ENCODE measurements at regions not wholly inside any gene's neighbourhood (a gene's known extent, or its start where the extent isn't known, plus 50 kb on each side); places are given as distances from the start of the nearest gene placed in this dataset.

GRCh38 chr1:22330092-22330759 lies 121.4 kb upstream of the ZBTB40 start:
- H3K9ac ChIP-seq (ENCODE audit: low read length) = no peak overlapping the region
- DNase-seq = no peak
- ATAC-seq (ENCODE audit: low read depth) = no peak
- H3K27me3 Mint-ChIP-seq = peaks cover 22% of the 10 kb centered on the region
- H3K27me3 ChIP-seq (replicated peaks in 1 of 4; ENCODE audit: control extremely low read depth in 1 of 4, control insufficient read depth in 3 of 4, insufficient read depth in 4 of 4, low read length in 3 of 4) = peaks cover 0 to 2% (median 0%) of the 10 kb centered on the region in 4 experiments
- H3K9me3 ChIP-seq (ENCODE audit: control extremely low read depth in 1 of 3, control insufficient read depth in 2 of 3, insufficient read depth in 1 of 3, low read length in 2 of 3) = no peaks in the 10 kb centered on the region
- no peaks in the 10 kb centered on the region for H4K20me1 ChIP-seq (ENCODE audit: control insufficient read depth, insufficient read depth, low read length, poor library complexity, severe bottlenecking)
- ChIA-PET POLR2A (no interaction called here), CTCF (no interaction called here)
- no peak overlapping the region for H3K4me2 ChIP-seq (replicated peaks; ENCODE audit: low read depth, low read length, poor library complexity, severe bottlenecking)
- TF ChIP-seq EZH2 (IDR thresholded peaks at IDR 0.05; ENCODE audit: borderline replicate concordance, insufficient read depth, low read depth, low read length, poor library complexity, severe bottlenecking) (no peak), CTCF (IDR thresholded peaks at IDR 0.05) (no peak)
- no peaks in the 10 kb centered on the region for H3K36me3 ChIP-seq (replicated peaks in 1 of 2; ENCODE audit: control extremely low read depth in 1 of 2, control insufficient read depth in 1 of 2, extremely low read depth in 1 of 2, insufficient read depth in 2 of 2, low read length in 1 of 2)
- H3K79me2 ChIP-seq (ENCODE audit: control insufficient read depth, insufficient read depth, low read length) = no peaks in the 10 kb centered on the region
- no peak overlapping the region for H3K4me3 ChIP-seq (ENCODE audit: control extremely low read depth in 1 of 5, extremely low read depth in 1 of 5, insufficient read depth in 1 of 5, low read depth in 2 of 5, low read length in 4 of 5)
- no peak overlapping the region for H2AFZ ChIP-seq (ENCODE audit: insufficient read depth, low read depth, low read length, poor library complexity, severe bottlenecking)
- WGBS (ENCODE audit: insufficient coverage) = 84% methylated on average over 11 of the region's 13 CpGs
- no peaks in the 10 kb centered on the region for H3K4me1 Mint-ChIP-seq
- no peak overlapping the region for H3K27ac Mint-ChIP-seq
- no peaks in the 10 kb centered on the region for H3K9me3 Mint-ChIP-seq (ENCODE audit: insufficient read depth)
- no peaks in the 10 kb centered on the region for H3K4me1 ChIP-seq (ENCODE audit: control insufficient read depth in 2 of 2, insufficient read depth in 2 of 2, low read length in 2 of 2)
- intact Hi-C loops (cut with micrococcal nuclease) = no loop called here
- no peak overlapping the region for H3K4me3 Mint-ChIP-seq
- H3K27ac ChIP-seq (ENCODE audit: low read length in 2 of 2) = no peak overlapping the region

- Histone ChIP-seq H3K4me3 (ENCODE audit: control extremely low read depth in 1 of 5, extremely low read depth in 1 of 5, insufficient read depth in 1 of 5, low read depth in 2 of 5, low read length in 4 of 5) (no peak overlapping the region), H3K9me3 (ENCODE audit: control extremely low read depth in 1 of 3, control insufficient read depth in 2 of 3, insufficient read depth in 1 of 3, low read length in 2 of 3) (no peaks in the 10 kb centered on the region), H3K79me2 (ENCODE audit: control insufficient read depth, insufficient read depth, low read length) (no peaks in the 10 kb centered on the region), H3K4me1 (ENCODE audit: control insufficient read depth in 2 of 2, insufficient read depth in 2 of 2, low read length in 2 of 2) (no peaks in the 10 kb centered on the region), H3K27me3 (replicated peaks in 1 of 4; ENCODE audit: control extremely low read depth in 1 of 4, control insufficient read depth in 3 of 4, insufficient read depth in 4 of 4, low read length in 3 of 4) (peaks cover 0 to 2% (median 0%) of the 10 kb centered on the region in 4 experiments), H3K27ac (ENCODE audit: low read length in 2 of 2) (no peak overlapping the region), H2AFZ (ENCODE audit: insufficient read depth, low read depth, low read length, poor library complexity, severe bottlenecking) (no peak overlapping the region), H3K9ac (ENCODE audit: low read length) (no peak overlapping the region), H4K20me1 (ENCODE audit: control insufficient read depth, insufficient read depth, low read length, poor library complexity, severe bottlenecking) (no peaks in the 10 kb centered on the region), H3K4me2 (replicated peaks; ENCODE audit: low read depth, low read length, poor library complexity, severe bottlenecking) (no peak overlapping the region), H3K36me3 (replicated peaks in 1 of 2; ENCODE audit: control extremely low read depth in 1 of 2, control insufficient read depth in 1 of 2, extremely low read depth in 1 of 2, insufficient read depth in 2 of 2, low read length in 1 of 2) (no peaks in the 10 kb centered on the region)
- Mint-ChIP-seq H3K27ac (no peak overlapping the region), H3K4me1 (no peaks in the 10 kb centered on the region), H3K4me3 (no peak overlapping the region), H3K9me3 (ENCODE audit: insufficient read depth) (no peaks in the 10 kb centered on the region), H3K27me3 (peaks cover 23% of the 10 kb centered on the region)
- intact Hi-C loops (cut with micrococcal nuclease) = no loop called here
- TF ChIP-seq CTCF (IDR thresholded peaks at IDR 0.05) = no peak
- TF ChIP-seq EZH2 (IDR thresholded peaks at IDR 0.05; ENCODE audit: borderline replicate concordance, insufficient read depth, low read depth, low read length, poor library complexity, severe bottlenecking) = no peak
- ChIA-PET POLR2A (no interaction called here), CTCF (no interaction called here)
- no CpG with 5 or more reads among the region's 1 CpG for WGBS (ENCODE audit: insufficient coverage)
- ATAC-seq (ENCODE audit: low read depth) = no peak
- DNase-seq = no peak
Observed at GRCh38 chr1:22330760-22331119, 120.9 kb upstream of the ZBTB40 start.
